ENCODE measurements at regions not wholly inside any gene's neighbourhood (a gene's known extent, or its start where the extent isn't known, plus 50 kb on each side); places are given as distances from the start of the nearest gene placed in this dataset.

DNA sequence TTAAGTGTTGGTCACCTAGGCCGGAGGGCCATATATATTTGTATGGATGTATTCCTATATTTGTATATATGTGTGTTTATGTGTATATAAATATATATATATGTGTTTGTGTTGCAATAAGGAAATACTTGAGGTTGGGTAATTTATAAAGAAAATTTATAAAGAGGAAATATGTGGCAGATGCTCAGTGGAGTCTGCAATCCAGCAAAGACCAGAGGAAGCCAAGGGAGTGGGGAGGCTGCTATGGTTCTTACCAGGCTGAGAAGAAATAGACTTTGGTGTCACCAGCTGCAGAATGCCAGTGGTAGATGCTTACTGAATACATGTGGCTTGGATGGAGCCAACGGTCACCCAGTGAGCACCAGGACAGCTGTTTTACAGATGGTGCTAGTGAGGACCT is 97.4 kb upstream of the ELOVL5 start:
- TF ChIP-seq, protein P1, sequence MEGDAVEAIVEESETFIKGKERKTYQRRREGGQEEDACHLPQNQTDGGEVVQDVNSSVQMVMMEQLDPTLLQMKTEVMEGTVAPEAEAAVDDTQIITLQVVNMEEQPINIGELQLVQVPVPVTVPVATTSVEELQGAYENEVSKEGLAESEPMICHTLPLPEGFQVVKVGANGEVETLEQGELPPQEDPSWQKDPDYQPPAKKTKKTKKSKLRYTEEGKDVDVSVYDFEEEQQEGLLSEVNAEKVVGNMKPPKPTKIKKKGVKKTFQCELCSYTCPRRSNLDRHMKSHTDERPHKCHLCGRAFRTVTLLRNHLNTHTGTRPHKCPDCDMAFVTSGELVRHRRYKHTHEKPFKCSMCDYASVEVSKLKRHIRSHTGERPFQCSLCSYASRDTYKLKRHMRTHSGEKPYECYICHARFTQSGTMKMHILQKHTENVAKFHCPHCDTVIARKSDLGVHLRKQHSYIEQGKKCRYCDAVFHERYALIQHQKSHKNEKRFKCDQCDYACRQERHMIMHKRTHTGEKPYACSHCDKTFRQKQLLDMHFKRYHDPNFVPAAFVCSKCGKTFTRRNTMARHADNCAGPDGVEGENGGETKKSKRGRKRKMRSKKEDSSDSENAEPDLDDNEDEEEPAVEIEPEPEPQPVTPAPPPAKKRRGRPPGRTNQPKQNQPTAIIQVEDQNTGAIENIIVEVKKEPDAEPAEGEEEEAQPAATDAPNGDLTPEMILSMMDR (IDR thresholded peaks at IDR 0.05): no peak
- DNase-seq (ENCODE audit: low spot score in 2 of 2): no peak
- H3K36me3 ChIP-seq: no peaks in the 10 kb centered on the region
- peaks cover 0 to 2% of the 10 kb centered on the region in 2 donors for H3K4me1 ChIP-seq
- H3K9me3 ChIP-seq: no peaks in the 10 kb centered on the region
- intact Hi-C loops (cut with DNase I): loop anchor here (10.0 kb wide), 1 partner anchor 451 kb away; the partner anchor contains the start of gene GSTA4
- no peak overlapping the region for H3K4me3 ChIP-seq
- H3K27ac ChIP-seq: no peak overlapping the region
- H3K27me3 ChIP-seq: no peaks in the 10 kb centered on the region

DNA sequence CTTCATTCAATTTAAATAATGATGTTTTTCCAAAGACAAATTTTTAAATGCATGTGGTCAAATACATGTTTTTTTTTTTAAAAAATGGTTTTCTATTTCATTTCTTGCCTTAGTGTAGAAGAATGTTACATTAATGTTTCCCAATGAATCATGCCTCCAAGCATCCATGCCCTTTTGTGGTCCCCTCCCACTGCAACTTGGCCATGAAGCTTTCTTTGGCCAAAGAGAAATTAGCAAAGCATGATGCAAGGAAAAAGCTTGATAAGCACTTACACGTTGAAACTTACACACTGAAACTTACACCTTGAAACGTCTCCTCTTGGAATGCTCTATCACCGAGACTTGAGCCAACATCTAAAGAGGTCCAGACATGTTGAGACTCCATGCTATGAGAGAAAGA is 93.0 kb upstream of the ELOVL5 start:
- no peaks in the 10 kb centered on the region for H3K27me3 ChIP-seq
- no peaks in the 10 kb centered on the region for H3K9me3 ChIP-seq
- H3K4me3 ChIP-seq: no peak overlapping the region
- no peak overlapping the region for H3K27ac ChIP-seq
- no peaks in the 10 kb centered on the region for H3K36me3 ChIP-seq
- intact Hi-C loops (cut with DNase I): loop anchor here (10.0 kb wide), 1 partner anchor 447 kb away; the partner anchor contains the start of gene GSTA4
- no peak for DNase-seq (ENCODE audit: low spot score in 2 of 2)
- TF ChIP-seq, protein P1 (IDR thresholded peaks at IDR 0.05): no peak
- H3K4me1 ChIP-seq: peaks cover 0 to 9% of the 10 kb centered on the region in 2 donors

DNA sequence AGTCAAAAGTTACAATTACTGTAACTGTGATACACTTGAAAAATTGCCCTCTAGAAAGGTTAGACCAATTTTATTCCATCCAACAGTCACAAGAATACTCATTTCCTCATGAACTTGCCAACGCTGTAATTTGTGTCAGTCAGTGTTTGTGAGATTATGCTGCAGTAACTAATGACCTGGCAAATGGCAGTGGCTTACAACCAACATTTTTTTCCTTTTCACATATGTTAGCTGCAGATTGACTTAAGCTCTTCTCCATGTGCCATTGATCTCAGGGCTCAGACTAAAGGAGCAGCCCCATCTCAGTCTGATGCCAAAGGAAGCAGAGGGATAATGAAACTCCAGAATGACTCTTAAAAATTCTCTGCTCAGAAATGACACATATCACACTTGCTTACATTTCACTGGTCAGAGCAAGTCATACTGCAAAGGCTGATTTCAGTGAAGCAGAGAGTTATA is 92.3 kb upstream of the ELOVL5 start:
- Histone ChIP-seq H3K27me3 (no peaks in the 10 kb centered on the region), H3K36me3 (no peaks in the 10 kb centered on the region), H3K4me3 (no peak overlapping the region), H3K9me3 (no peaks in the 10 kb centered on the region), H3K27ac (no peak overlapping the region), H3K4me1 (peaks cover 0 to 9% of the 10 kb centered on the region in 2 donors)
- TF ChIP-seq, protein P1 (IDR thresholded peaks at IDR 0.05): no peak
- intact Hi-C loops (cut with DNase I): loop anchor here (10.0 kb wide), 1 partner anchor 446 kb away; the partner anchor contains the start of gene GSTA4
- no peak for DNase-seq (ENCODE audit: low spot score in 2 of 2)

DNA sequence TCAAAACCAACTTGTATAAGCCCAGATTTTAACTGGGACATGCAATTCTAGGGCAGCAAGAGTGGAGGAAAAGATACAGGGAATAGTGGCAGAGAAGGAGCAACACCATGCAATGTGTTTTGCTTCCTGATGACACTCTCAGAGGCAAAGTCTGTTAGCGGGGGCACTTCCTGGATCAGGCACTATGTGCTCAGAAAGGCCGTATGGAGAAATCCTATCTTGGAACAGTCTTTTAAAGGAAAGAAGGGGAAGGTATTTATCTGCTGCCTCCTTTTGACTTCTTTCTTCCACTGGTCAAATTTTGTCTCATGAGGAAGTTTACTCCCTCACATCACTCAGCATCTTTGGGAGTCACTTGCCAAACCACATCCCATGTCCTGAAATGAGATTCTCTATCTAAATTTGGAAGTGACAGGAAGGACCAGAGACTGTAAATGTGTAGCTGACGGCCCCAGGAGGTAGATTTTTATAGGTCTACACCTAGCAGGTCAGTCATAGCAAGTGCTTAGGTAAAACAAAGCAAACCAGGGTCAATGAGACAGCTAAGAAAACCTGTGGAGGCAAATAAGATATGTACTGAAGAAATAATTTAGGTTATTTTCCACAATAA is 91.7 kb upstream of the ELOVL5 start:
- no peak overlapping the region for H3K27ac ChIP-seq
- no peak for DNase-seq (ENCODE audit: low spot score in 2 of 2)
- H3K36me3 ChIP-seq: no peaks in the 10 kb centered on the region
- no peaks in the 10 kb centered on the region for H3K9me3 ChIP-seq
- TF ChIP-seq, protein P1 (IDR thresholded peaks at IDR 0.05): no peak
- H3K4me1 ChIP-seq: peaks cover 0 to 9% of the 10 kb centered on the region in 2 donors
- H3K27me3 ChIP-seq: no peaks in the 10 kb centered on the region
- no peak overlapping the region for H3K4me3 ChIP-seq
- intact Hi-C loops (cut with DNase I): loop anchor here (10.0 kb wide), 1 partner anchor 446 kb away; the partner anchor contains the start of gene GSTA4

DNA sequence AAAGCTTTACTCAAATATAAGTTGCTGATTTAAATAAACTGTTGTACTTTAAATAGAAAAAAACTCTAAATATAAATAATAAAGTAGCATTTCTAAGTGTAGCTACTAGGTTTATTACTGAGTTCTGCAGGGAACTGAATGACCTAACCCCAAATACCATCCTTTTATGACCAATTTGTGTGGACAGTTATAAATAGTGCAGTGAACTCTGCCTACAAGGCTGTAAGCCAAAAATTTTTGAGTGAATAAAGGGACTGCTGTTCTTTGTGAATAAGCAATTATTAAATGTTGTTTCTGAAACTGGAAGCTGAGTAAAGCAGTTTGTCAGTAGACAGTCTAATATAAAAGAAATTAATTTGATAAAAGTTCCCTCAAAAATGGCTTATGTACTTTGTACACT is 90.8 kb upstream of the ELOVL5 start:
- no peaks in the 10 kb centered on the region for H3K27me3 ChIP-seq
- H3K9me3 ChIP-seq: no peaks in the 10 kb centered on the region
- TF ChIP-seq, protein P1 (IDR thresholded peaks at IDR 0.05): no peak
- H3K27ac ChIP-seq: no peak overlapping the region
- H3K4me1 ChIP-seq: peaks cover 0 to 9% of the 10 kb centered on the region in 2 donors
- no peak for DNase-seq (ENCODE audit: low spot score in 2 of 2)
- H3K36me3 ChIP-seq: no peaks in the 10 kb centered on the region
- intact Hi-C loops (cut with DNase I): no loop called here
- H3K4me3 ChIP-seq: no peak overlapping the region
